Activated T-cell treated with anti-CD3 and anti-CD28 coated beads, Interleukin-2, amount 50 U/mL, for 4 hours (primary cell): ENCODE measurements at regions not wholly inside any gene's neighbourhood (a gene's known extent, or its start where the extent isn't known, plus 50 kb on each side); places are given as distances from the start of the nearest gene placed in this dataset.

Source experiments
- ATAC-seq, 2 donors: fragments of 200-7000 bp; cut with Tn5 transposase; one replicate each; pipeline ENCODE4 v1.10.0; 2021
- DNase-seq: peaks from one replicate; pipeline ENCODE4 v3.0.0-alpha.2; 2020
- H3K27me3 Mint-ChIP-seq: one replicate; pipeline ENCODE4 v1.8.0; 2021; ENCODE audit warnings: low read depth, mixed read lengths
- H3K36me3 Mint-ChIP-seq: one replicate; pipeline ENCODE4 v1.8.0; 2022; ENCODE audit warnings: mixed read lengths; ENCODE audit not compliant: insufficient read depth
- H3K4me1 Mint-ChIP-seq: one replicate; pipeline ENCODE4 v1.8.0; 2021; ENCODE audit warnings: low read depth, mixed read lengths
- H3K4me3 Mint-ChIP-seq: one replicate; pipeline ENCODE4 v1.8.0; 2021; ENCODE audit warnings: mild to moderate bottlenecking, moderate library complexity, mixed read lengths
- H3K9me3 Mint-ChIP-seq: one replicate; pipeline ENCODE4 v1.8.0; 2021; ENCODE audit warnings: mixed read lengths

GRCh38 chr2:40915651-40916050 is 463.8 kb upstream of the SLC8A1 start:
- H3K36me3 Mint-ChIP-seq: no peaks in the 10 kb centered on the region
- ATAC-seq (no peak), DNase-seq (no peak)
- no peak overlapping the region for H3K4me3 Mint-ChIP-seq
- peaks cover 9% of the 10 kb centered on the region for H3K9me3 Mint-ChIP-seq
- H3K27me3 Mint-ChIP-seq: no peaks in the 10 kb centered on the region
- no peaks in the 10 kb centered on the region for H3K4me1 Mint-ChIP-seq

- Mint-ChIP-seq H3K4me1 (no peaks in the 10 kb centered on the region), H3K36me3 (no peaks in the 10 kb centered on the region), H3K9me3 (peaks cover 3% of the 10 kb centered on the region), H3K27me3 (no peaks in the 10 kb centered on the region), H3K4me3 (no peak overlapping the region)
- ATAC-seq (no peak), DNase-seq (no peak)
Observed at GRCh38 chr2:40935349-40935748, 483.5 kb upstream of the SLC8A1 start.

GRCh38 chr2:40937284-40937683 is 485.4 kb upstream of the SLC8A1 start:
- H3K4me3 Mint-ChIP-seq: no peak overlapping the region
- H3K27me3 Mint-ChIP-seq: no peaks in the 10 kb centered on the region
- no peak for ATAC-seq
- no peaks in the 10 kb centered on the region for H3K4me1 Mint-ChIP-seq
- no peak for DNase-seq
- H3K36me3 Mint-ChIP-seq: no peaks in the 10 kb centered on the region
- peaks cover 9% of the 10 kb centered on the region for H3K9me3 Mint-ChIP-seq

- H3K9me3 Mint-ChIP-seq: peaks cover 5% of the 10 kb centered on the region
- H3K36me3 Mint-ChIP-seq: no peaks in the 10 kb centered on the region
- no peaks in the 10 kb centered on the region for H3K27me3 Mint-ChIP-seq
- DNase-seq (no peak), ATAC-seq (no peak)
- no peak overlapping the region for H3K4me3 Mint-ChIP-seq
- no peaks in the 10 kb centered on the region for H3K4me1 Mint-ChIP-seq
Observed at GRCh38 chr2:40953341-40953740, 501.5 kb upstream of the SLC8A1 start.

- Mint-ChIP-seq H3K9me3 (no peaks in the 10 kb centered on the region), H3K36me3 (no peaks in the 10 kb centered on the region), H3K4me3 (no peak overlapping the region), H3K27me3 (no peaks in the 10 kb centered on the region), H3K4me1 (no peaks in the 10 kb centered on the region)
- DNase-seq (no peak), ATAC-seq (no peak)
Observed at GRCh38 chr2:40955042-40955441, 503.2 kb upstream of the SLC8A1 start.

GRCh38 chr2:40955635-40956034 is 503.7 kb upstream of the SLC8A1 start:
- H3K9me3 Mint-ChIP-seq: no peaks in the 10 kb centered on the region
- H3K27me3 Mint-ChIP-seq: no peaks in the 10 kb centered on the region
- H3K36me3 Mint-ChIP-seq: no peaks in the 10 kb centered on the region
- DNase-seq (no peak), ATAC-seq (no peak)
- H3K4me1 Mint-ChIP-seq: no peaks in the 10 kb centered on the region
- H3K4me3 Mint-ChIP-seq: no peak overlapping the region

- DNase-seq: no peak
- H3K4me3 Mint-ChIP-seq: no peak overlapping the region
- no peak for ATAC-seq
- H3K4me1 Mint-ChIP-seq: no peaks in the 10 kb centered on the region
- no peaks in the 10 kb centered on the region for H3K36me3 Mint-ChIP-seq
- H3K9me3 Mint-ChIP-seq: peaks cover 5% of the 10 kb centered on the region
- no peaks in the 10 kb centered on the region for H3K27me3 Mint-ChIP-seq
Observed at GRCh38 chr2:40957508-40957907, 505.6 kb upstream of the SLC8A1 start.

GRCh38 chr2:40962026-40962425 is 510.1 kb upstream of the SLC8A1 start:
- Mint-ChIP-seq H3K36me3 (no peaks in the 10 kb centered on the region), H3K27me3 (no peaks in the 10 kb centered on the region), H3K9me3 (peaks cover 14% of the 10 kb centered on the region), H3K4me3 (no peak overlapping the region), H3K4me1 (no peaks in the 10 kb centered on the region)
- ATAC-seq (no peak), DNase-seq (no peak)

GRCh38 chr2:40964509-40965250 is 512.8 kb upstream of the SLC8A1 start:
- Mint-ChIP-seq H3K27me3 (no peaks in the 10 kb centered on the region), H3K4me1 (no peaks in the 10 kb centered on the region), H3K4me3 (no peak overlapping the region), H3K9me3 (peaks cover 14% of the 10 kb centered on the region), H3K36me3 (no peaks in the 10 kb centered on the region)
- no peak for DNase-seq
- no peak for ATAC-seq

GRCh38 chr2:40967451-40967850 is 515.6 kb upstream of the SLC8A1 start:
- H3K36me3 Mint-ChIP-seq: no peaks in the 10 kb centered on the region
- H3K4me3 Mint-ChIP-seq: no peak overlapping the region
- H3K9me3 Mint-ChIP-seq: peaks cover 9% of the 10 kb centered on the region

GRCh38 chr2:40975151-40975550 is 523.3 kb upstream of the SLC8A1 start:
- no peaks in the 10 kb centered on the region for H3K36me3 Mint-ChIP-seq
- H3K9me3 Mint-ChIP-seq: peaks cover 6% of the 10 kb centered on the region
- no peak overlapping the region for H3K4me3 Mint-ChIP-seq
- DNase-seq: no peak
- no peaks in the 10 kb centered on the region for H3K4me1 Mint-ChIP-seq
- no peaks in the 10 kb centered on the region for H3K27me3 Mint-ChIP-seq
- ATAC-seq: no peak

More at GRCh38 chr2:40967451-40967850, 515.6 kb upstream of the SLC8A1 start:
- H3K27me3 Mint-ChIP-seq: no peaks in the 10 kb centered on the region
- no peaks in the 10 kb centered on the region for H3K4me1 Mint-ChIP-seq
- ATAC-seq (no peak), DNase-seq (no peak)

- no peak for DNase-seq
Observed at GRCh38 chr2:40997362-40997761, 545.5 kb upstream of the SLC8A1 start.

GRCh38 chr2:41000374-41000773 is 548.5 kb upstream of the SLC8A1 start:
- Mint-ChIP-seq H3K27me3 (no peaks in the 10 kb centered on the region), H3K4me1 (no peaks in the 10 kb centered on the region), H3K9me3 (peaks cover 3% of the 10 kb centered on the region), H3K4me3 (no peak overlapping the region), H3K36me3 (no peaks in the 10 kb centered on the region)
- ATAC-seq (no peak), DNase-seq (no peak)

More at GRCh38 chr2:40997362-40997761, 545.5 kb upstream of the SLC8A1 start:
- H3K27me3 Mint-ChIP-seq: no peaks in the 10 kb centered on the region
- no peaks in the 10 kb centered on the region for H3K4me1 Mint-ChIP-seq
- no peak for ATAC-seq
- H3K9me3 Mint-ChIP-seq: peaks cover 3% of the 10 kb centered on the region
- H3K36me3 Mint-ChIP-seq: no peaks in the 10 kb centered on the region
- no peak overlapping the region for H3K4me3 Mint-ChIP-seq

- no peaks in the 10 kb centered on the region for H3K36me3 Mint-ChIP-seq
- H3K4me3 Mint-ChIP-seq: no peak overlapping the region
- H3K9me3 Mint-ChIP-seq: peaks cover 3% of the 10 kb centered on the region
- H3K4me1 Mint-ChIP-seq: no peaks in the 10 kb centered on the region
- ATAC-seq (no peak), DNase-seq (no peak)
- H3K27me3 Mint-ChIP-seq: no peaks in the 10 kb centered on the region
Observed at GRCh38 chr2:41000906-41001305, 549.0 kb upstream of the SLC8A1 start.

GRCh38 chr2:41004700-41005099 is 552.8 kb upstream of the SLC8A1 start:
- Mint-ChIP-seq H3K4me3 (no peak overlapping the region), H3K36me3 (no peaks in the 10 kb centered on the region), H3K9me3 (peaks cover 3% of the 10 kb centered on the region), H3K4me1 (no peaks in the 10 kb centered on the region), H3K27me3 (no peaks in the 10 kb centered on the region)
- DNase-seq: no peak
- ATAC-seq: no peak
